Stomach (tissue), 8 donors: ENCODE measurements at regions not wholly inside any gene's neighbourhood (a gene's known extent, or its start where the extent isn't known, plus 50 kb on each side); places are given as distances from the start of the nearest gene placed in this dataset.

ENCODE experiments used
- DNase-seq, 2 donors: peaks; one replicate each; pipeline versions ENCODE4 v3.0.0 to v3.0.0-alpha.2; 2013 to 2019
- H3K27ac ChIP-seq, 5 donors: fragments of 200-600 bp in 4 of 5; sonication (generic) in 4 of 5; one replicate each; pipeline ENCODE4 v1.5.1; 2013 to 2019; ENCODE audit warnings: mild to moderate bottlenecking in 1 of 5, moderate library complexity in 1 of 5
- H3K27me3 ChIP-seq, 3 donors: fragments of 200-600 bp; sonication (generic); one replicate each; pipeline ENCODE4 v1.5.1; 2017 to 2019; ENCODE audit warnings: mixed run types in 1 of 3
- H3K36me3 ChIP-seq, 4 donors: fragments of 200-600 bp; sonication (generic); 1 replicate in 3 of 4; 2 replicates in 1 of 4; pipeline ENCODE4 v1.5.1; 2016 to 2019
- H3K4me1 ChIP-seq, 4 donors: fragments of 200-600 bp; sonication (generic); one replicate each; pipeline ENCODE4 v1.5.1; 2016 to 2019
- H3K4me3 ChIP-seq, 4 donors: fragments of 200-600 bp; sonication (generic) in 3 of 4; one replicate each; pipeline ENCODE4 v1.5.1; 2016 to 2019; ENCODE audit warnings: mild to moderate bottlenecking in 1 of 4
- H3K9me3 ChIP-seq, 4 donors: fragments of 200-600 bp; sonication (generic); one replicate each; pipeline ENCODE4 v1.5.1; 2016 to 2019
- CTCF ChIP-seq, 7 experiments: fragments of 450-650 bp in 4 of 7; fragments of 200-600 bp in 3 of 7; sonication (generic) in 3 of 7; IDR thresholded peaks; one replicate each; pipeline ENCODE4 v1.5.1; 2016 to 2019; ENCODE audit warnings: antibody characterized with exemption in 7 of 7, control low read depth in 2 of 7, mild to moderate bottlenecking in 1 of 7
- EP300 ChIP-seq: sonication (generic); formaldehyde crosslinking; IDR thresholded peaks from one replicate; pipeline ENCODE4 v1.6.1; 2017; ENCODE audit warnings: antibody characterized with exemption
- POLR2A ChIP-seq, 4 donors: fragments of 450-650 bp; IDR thresholded peaks; one replicate each; pipeline ENCODE4 v1.6.1; 2016; ENCODE audit warnings: antibody characterized with exemption in 4 of 4, control low read depth in 2 of 4, mild to moderate bottlenecking in 1 of 4, moderate library complexity in 1 of 4
- POLR2AphosphoS5 ChIP-seq, 3 donors: sonication (generic); formaldehyde crosslinking; IDR thresholded peaks; one replicate each; pipeline ENCODE4 v1.6.1; 2016; ENCODE audit warnings: antibody characterized with exemption in 3 of 3
- WGBS, 5 donors: extraction: QIAGEN DNeasy Blood & Tissue Kit in 3 of 5; methylation state at CpG; one replicate each; pipeline versions ENCODE4 v1.1.5 to v1.1.7; 2013 to 2018; 5-methylcytosine and 5-hydroxymethylcytosine counted together
- intact Hi-C: fragments of 100-400 bp; cut with DNase I; formaldehyde crosslinking; loops from one replicate; pipeline ENCODE4 v1.15.1; 2023; ENCODE audit warnings: low total_unique reads
- donor health status: healthy with polysubstance abuse.
- donor health status: Bipolar disorder and iron deficiency.
- donor health status: healthy.

- no peaks in the 10 kb centered on the region for H3K9me3 ChIP-seq
- 33 to 64% (median 52%) methylated on average over 3 to 4 of the region's 4 CpGs for WGBS, 5 donors
- intact Hi-C loops = no loop called here
Observed at GRCh38 chr2:128664499-128664971, 345.9 kb upstream of the HS6ST1 start.

GRCh38 chr2:128665113-128665512 is 346.4 kb upstream of the HS6ST1 start:
- no peaks in the 10 kb centered on the region for H3K4me1 ChIP-seq
- DNase-seq = no peak
- intact Hi-C loops = no loop called here
- 81 to 92% (median 89%) methylated on average over 3 to 4 of the region's 4 CpGs for WGBS, 5 donors
- no peaks in the 10 kb centered on the region for H3K36me3 ChIP-seq
- no peak for TF ChIP-seq POLR2A (IDR thresholded peaks at IDR 0.05)
- no peak for TF ChIP-seq CTCF (IDR thresholded peaks at IDR 0.05)
- TF ChIP-seq EP300 = no peak
- TF ChIP-seq POLR2AphosphoS5 (IDR thresholded peaks at IDR 0.05) = no peak
- H3K27ac ChIP-seq = no peak overlapping the region
- H3K27me3 ChIP-seq = peaks cover 0 to 11% (median 0%) of the 10 kb centered on the region in 3 donors
- no peaks in the 10 kb centered on the region for H3K9me3 ChIP-seq
- H3K4me3 ChIP-seq = no peak overlapping the region

More at GRCh38 chr2:128664499-128664971, 345.9 kb upstream of the HS6ST1 start:
- Histone ChIP-seq H3K27ac (no peak overlapping the region), H3K36me3 (no peaks in the 10 kb centered on the region), H3K4me3 (no peak overlapping the region), H3K27me3 (peaks cover 0 to 11% (median 0%) of the 10 kb centered on the region in 3 donors), H3K4me1 (no peaks in the 10 kb centered on the region)
- TF ChIP-seq CTCF (IDR thresholded peaks at IDR 0.05) (no peak), POLR2A (IDR thresholded peaks at IDR 0.05) (no peak), POLR2AphosphoS5 (IDR thresholded peaks at IDR 0.05) (no peak), EP300 (no peak)
- no peak for DNase-seq

- Histone ChIP-seq H3K4me3 (no peak overlapping the region), H3K4me1 (no peaks in the 10 kb centered on the region), H3K27me3 (peaks cover 0 to 11% (median 0%) of the 10 kb centered on the region in 3 donors), H3K9me3 (no peaks in the 10 kb centered on the region), H3K27ac (no peak overlapping the region), H3K36me3 (no peaks in the 10 kb centered on the region)
- intact Hi-C loops = no loop called here
- no peak for DNase-seq
- WGBS, 5 donors = 82 to 92% (median 88%) methylated on average over 6 of the region's 6 CpGs
- TF ChIP-seq POLR2A (IDR thresholded peaks at IDR 0.05) = no peak
- no peak for TF ChIP-seq EP300
- TF ChIP-seq CTCF (IDR thresholded peaks at IDR 0.05) = no peak
- TF ChIP-seq POLR2AphosphoS5 (IDR thresholded peaks at IDR 0.05) = no peak
Observed at GRCh38 chr2:128666596-128666995, 347.9 kb upstream of the HS6ST1 start.

GRCh38 chr2:128667391-128667790 is 348.7 kb upstream of the HS6ST1 start:
- peaks cover 0 to 9% (median 0%) of the 10 kb centered on the region in 3 donors for H3K27me3 ChIP-seq
- WGBS, 5 donors = 80 to 93% (median 91%) methylated on average over 7 of the region's 7 CpGs
- no peak overlapping the region for H3K27ac ChIP-seq
- no peak for DNase-seq
- TF ChIP-seq CTCF (IDR thresholded peaks at IDR 0.05) (no peak), POLR2A (IDR thresholded peaks at IDR 0.05) (no peak), EP300 (no peak), POLR2AphosphoS5 (IDR thresholded peaks at IDR 0.05) (no peak)
- no peak overlapping the region for H3K4me3 ChIP-seq
- H3K36me3 ChIP-seq = no peaks in the 10 kb centered on the region
- no peaks in the 10 kb centered on the region for H3K4me1 ChIP-seq
- peaks cover 0 to 1% (median 0%) of the 10 kb centered on the region in 4 donors for H3K9me3 ChIP-seq
- intact Hi-C loops = no loop called here
